ENCODE measurements at regions not wholly inside any gene's neighbourhood (a gene's known extent, or its start where the extent isn't known, plus 50 kb on each side); places are given as distances from the start of the nearest gene placed in this dataset.

- ATAC-seq = no peak
Observed at GRCh38 chr10:109727436-109727835, 195.9 kb downstream of the XPNPEP1 start.

More at GRCh38 chr10:109727436-109727835, 195.9 kb downstream of the XPNPEP1 start:
- Histone ChIP-seq H3K79me2 (replicated peaks; ENCODE audit: insufficient read depth) (no peaks in the 10 kb centered on the region), H3F3A (replicated peaks; ENCODE audit: low read depth) (no peaks in the 10 kb centered on the region), H3K4me1 (ENCODE audit: insufficient read depth) (no peaks in the 10 kb centered on the region), H3K4me2 (no peak overlapping the region), H2AFZ (no peak overlapping the region), H3K36me3 (ENCODE audit: insufficient read depth) (no peaks in the 10 kb centered on the region), H3K27me3 (ENCODE audit: insufficient read depth) (no peaks in the 10 kb centered on the region), H3K4me3 (no peak overlapping the region), H3K9me2 (ENCODE audit: insufficient read depth) (no peaks in the 10 kb centered on the region), H3K27ac (ENCODE audit: low read depth) (no peak overlapping the region), H4K20me1 (replicated peaks; ENCODE audit: insufficient read depth) (0 out of 2 replicates have a peak, but pooled peaks cover 3% of the 10 kb centered on the region)
- no peaks in the 10 kb centered on the region for H3K36me3 Mint-ChIP-seq (ENCODE audit: low read depth)
- H3K4me1 Mint-ChIP-seq = no peaks in the 10 kb centered on the region
- peaks cover 2% of the 10 kb centered on the region for H3K27me3 Mint-ChIP-seq (ENCODE audit: insufficient read depth, low read depth, poor library complexity)
- no peak for DNase-seq (ENCODE audit: low spot score)
- H3K9me3 Mint-ChIP-seq = peaks cover 6% of the 10 kb centered on the region; the same call in 1 of the 3 replicates
- TF ChIP-seq EZH2 (IDR thresholded peaks at IDR 0.05; ENCODE audit: low read depth, unreplicated experiment) = no peak
- no peak for TF ChIP-seq POLR2AphosphoS5 (IDR thresholded peaks at IDR 0.05; ENCODE audit: low read depth)
- TF ChIP-seq STAT1 (IDR thresholded peaks at IDR 0.05; ENCODE audit: unreplicated experiment) = no peak
- no peak for TF ChIP-seq CREB1 (CRISPR knock-in tag; IDR thresholded peaks at IDR 0.05; ENCODE audit: low read depth)
- TF ChIP-seq CTCF (conservative IDR thresholded peaks at IDR 0.05; ENCODE audit: low read depth in 2 of 2) = no peak
- no peak for TF ChIP-seq REST (IDR thresholded peaks at IDR 0.05; ENCODE audit: unreplicated experiment)
- no peak for TF ChIP-seq ZNF462 (CRISPR knock-in tag; IDR thresholded peaks at IDR 0.05)
- TF ChIP-seq JUNB (IDR thresholded peaks at IDR 0.05; ENCODE audit: unreplicated experiment) = no peak
- TF ChIP-seq EZH2phosphoT487 (IDR thresholded peaks at IDR 0.05; ENCODE audit: unreplicated experiment) = no peak
- no peak for TF ChIP-seq ZNF331 (CRISPR knock-in tag; IDR thresholded peaks at IDR 0.05; ENCODE audit: low read depth)
- no peak overlapping the region for H3K27ac Mint-ChIP-seq
- H3K4me3 Mint-ChIP-seq = no peak overlapping the region

Measured in GM23338 (cell line).